ENCODE measurements at regions not wholly inside any gene's neighbourhood (a gene's known extent, or its start where the extent isn't known, plus 50 kb on each side); places are given as distances from the start of the nearest gene placed in this dataset.

DNA sequence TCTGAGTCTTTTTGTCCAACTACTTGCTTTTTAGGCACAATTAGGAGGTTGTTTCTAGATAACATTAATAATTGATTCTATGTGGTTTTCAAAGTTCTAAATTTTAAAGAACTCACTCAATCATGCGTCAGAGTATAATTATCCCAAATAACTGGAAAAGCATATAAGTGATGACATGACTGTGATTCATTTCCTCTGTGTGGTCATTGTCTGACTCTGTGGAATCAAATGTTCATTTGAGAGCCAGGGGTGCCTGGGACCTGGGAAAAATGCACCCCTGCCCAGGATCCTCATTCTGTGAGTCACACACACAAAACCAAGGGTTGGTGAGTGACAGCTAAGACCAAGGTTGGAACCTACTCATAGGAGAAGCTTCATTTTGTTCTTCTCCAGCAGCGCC lies 127.1 kb upstream of the MLIP start:
- Histone ChIP-seq H3K36me3 (ENCODE audit: control insufficient read depth, low read length) (no peaks in the 10 kb centered on the region), H3K4me3 (ENCODE audit: low read length) (no peak overlapping the region), H4K20me1 (ENCODE audit: control insufficient read depth, insufficient read depth, low read depth, low read length) (no peaks in the 10 kb centered on the region), H3K4me2 (ENCODE audit: low read length) (no peak overlapping the region), H3K9me2 (replicated peaks; ENCODE audit: control insufficient read depth, low read length) (no peaks in the 10 kb centered on the region), H3K4me1 (ENCODE audit: control insufficient read depth, low read length) (0 out of 2 replicates have a peak, but pooled peaks cover 2% of the 10 kb centered on the region), H3K27me3 (ENCODE audit: control insufficient read depth, low read length) (no peaks in the 10 kb centered on the region), H3K27ac (ENCODE audit: low read depth, low read length) (no peak overlapping the region), H3K79me2 (ENCODE audit: control insufficient read depth, low read length) (no peaks in the 10 kb centered on the region), H3K9me3 (ENCODE audit: control insufficient read depth, insufficient read depth, low read length) (no peaks in the 10 kb centered on the region), H3F3A (ENCODE audit: control insufficient read depth, insufficient read depth) (no peaks in the 10 kb centered on the region)
- TF ChIP-seq, protein P1, sequence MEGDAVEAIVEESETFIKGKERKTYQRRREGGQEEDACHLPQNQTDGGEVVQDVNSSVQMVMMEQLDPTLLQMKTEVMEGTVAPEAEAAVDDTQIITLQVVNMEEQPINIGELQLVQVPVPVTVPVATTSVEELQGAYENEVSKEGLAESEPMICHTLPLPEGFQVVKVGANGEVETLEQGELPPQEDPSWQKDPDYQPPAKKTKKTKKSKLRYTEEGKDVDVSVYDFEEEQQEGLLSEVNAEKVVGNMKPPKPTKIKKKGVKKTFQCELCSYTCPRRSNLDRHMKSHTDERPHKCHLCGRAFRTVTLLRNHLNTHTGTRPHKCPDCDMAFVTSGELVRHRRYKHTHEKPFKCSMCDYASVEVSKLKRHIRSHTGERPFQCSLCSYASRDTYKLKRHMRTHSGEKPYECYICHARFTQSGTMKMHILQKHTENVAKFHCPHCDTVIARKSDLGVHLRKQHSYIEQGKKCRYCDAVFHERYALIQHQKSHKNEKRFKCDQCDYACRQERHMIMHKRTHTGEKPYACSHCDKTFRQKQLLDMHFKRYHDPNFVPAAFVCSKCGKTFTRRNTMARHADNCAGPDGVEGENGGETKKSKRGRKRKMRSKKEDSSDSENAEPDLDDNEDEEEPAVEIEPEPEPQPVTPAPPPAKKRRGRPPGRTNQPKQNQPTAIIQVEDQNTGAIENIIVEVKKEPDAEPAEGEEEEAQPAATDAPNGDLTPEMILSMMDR (IDR thresholded peaks at IDR 0.05; ENCODE audit: low read depth, low read length, poor library complexity, severe bottlenecking): no peak
- TF ChIP-seq EZH2phosphoT487 (IDR thresholded peaks at IDR 0.05; ENCODE audit: borderline replicate concordance, low read length): no peak

DNA sequence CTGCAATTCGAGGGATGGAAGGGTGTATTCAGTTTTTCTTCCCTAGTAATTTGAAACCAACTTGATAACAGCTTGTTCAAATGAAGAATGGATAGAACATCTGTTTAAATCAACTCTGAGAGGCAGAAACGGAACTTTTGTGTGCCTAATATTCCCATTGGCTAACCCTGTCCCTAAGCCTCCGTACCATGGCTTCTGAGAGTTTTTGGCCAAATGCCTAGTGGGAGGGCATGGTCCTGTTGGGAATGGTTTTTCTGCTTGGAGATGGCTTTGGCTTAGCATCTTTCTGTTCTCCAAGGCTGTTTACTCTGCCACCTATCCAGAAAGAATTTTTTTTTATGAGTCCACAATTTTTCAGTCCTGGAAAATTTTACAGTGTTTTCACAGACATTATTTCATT lies 126.7 kb upstream of the MLIP start:
- Histone ChIP-seq H3K79me2 (ENCODE audit: control insufficient read depth, low read length) (no peaks in the 10 kb centered on the region), H3K27me3 (ENCODE audit: control insufficient read depth, low read length) (0 out of 2 replicates have a peak, but pooled peaks cover 2% of the 10 kb centered on the region), H3K4me2 (ENCODE audit: low read length) (no peak overlapping the region), H3K4me1 (ENCODE audit: control insufficient read depth, low read length) (0 out of 2 replicates have a peak, but pooled peaks cover 2% of the 10 kb centered on the region), H3K9me3 (ENCODE audit: control insufficient read depth, insufficient read depth, low read length) (no peaks in the 10 kb centered on the region), H3K36me3 (ENCODE audit: control insufficient read depth, low read length) (no peaks in the 10 kb centered on the region), H3K4me3 (ENCODE audit: low read length) (no peak overlapping the region), H3K9me2 (replicated peaks; ENCODE audit: control insufficient read depth, low read length) (no peaks in the 10 kb centered on the region), H4K20me1 (ENCODE audit: control insufficient read depth, insufficient read depth, low read depth, low read length) (no peaks in the 10 kb centered on the region), H3K27ac (ENCODE audit: low read depth, low read length) (no peak overlapping the region), H3F3A (ENCODE audit: control insufficient read depth, insufficient read depth) (no peaks in the 10 kb centered on the region)
- TF ChIP-seq EZH2phosphoT487 (IDR thresholded peaks at IDR 0.05; ENCODE audit: borderline replicate concordance, low read length): no peak
- TF ChIP-seq, protein P1 (IDR thresholded peaks at IDR 0.05; ENCODE audit: low read depth, low read length, poor library complexity, severe bottlenecking): no peak

DNA sequence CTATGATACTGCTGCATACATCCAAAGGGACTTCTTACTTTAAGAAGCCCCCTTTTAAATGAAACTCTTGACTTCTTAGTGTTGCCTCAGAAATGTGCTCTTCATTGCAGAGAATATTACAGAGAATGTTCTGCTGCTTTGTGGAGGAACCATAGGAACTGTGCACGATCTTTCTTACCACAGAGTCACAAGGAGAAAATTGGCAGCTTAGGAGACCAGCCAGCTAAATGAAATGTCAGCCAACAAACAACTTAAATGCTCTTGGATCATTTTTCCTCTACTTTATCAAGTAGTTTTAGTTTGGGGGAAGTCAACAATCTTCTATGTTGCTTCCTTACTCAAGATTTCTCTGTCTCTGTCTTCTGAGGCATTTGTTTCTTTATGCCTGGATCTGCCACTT lies 125.9 kb upstream of the MLIP start:
- H3K79me2 ChIP-seq (ENCODE audit: control insufficient read depth, low read length): no peaks in the 10 kb centered on the region
- no peaks in the 10 kb centered on the region for H3K36me3 ChIP-seq (ENCODE audit: control insufficient read depth, low read length)
- TF ChIP-seq, protein P1 (IDR thresholded peaks at IDR 0.05; ENCODE audit: low read depth, low read length, poor library complexity, severe bottlenecking): no peak
- no peak for TF ChIP-seq EZH2phosphoT487 (IDR thresholded peaks at IDR 0.05; ENCODE audit: borderline replicate concordance, low read length)
- H3K9me2 ChIP-seq (replicated peaks; ENCODE audit: control insufficient read depth, low read length): no peaks in the 10 kb centered on the region
- no peaks in the 10 kb centered on the region for H3F3A ChIP-seq (ENCODE audit: control insufficient read depth, insufficient read depth)
- H3K4me1 ChIP-seq (ENCODE audit: control insufficient read depth, low read length): 0 out of 2 replicates have a peak, but pooled peaks cover 2% of the 10 kb centered on the region
- no peaks in the 10 kb centered on the region for H3K9me3 ChIP-seq (ENCODE audit: control insufficient read depth, insufficient read depth, low read length)
- H3K27ac ChIP-seq (ENCODE audit: low read depth, low read length): no peak overlapping the region
- 0 out of 2 replicates have a peak, but pooled peaks cover 2% of the 10 kb centered on the region for H3K27me3 ChIP-seq (ENCODE audit: control insufficient read depth, low read length)
- no peak overlapping the region for H3K4me3 ChIP-seq (ENCODE audit: low read length)
- no peak overlapping the region for H3K4me2 ChIP-seq (ENCODE audit: low read length)
- no peaks in the 10 kb centered on the region for H4K20me1 ChIP-seq (ENCODE audit: control insufficient read depth, insufficient read depth, low read depth, low read length)

Measured in DOHH2 (cell line).